A549 (cell line): ENCODE measurements at regions not wholly inside any gene's neighbourhood (a gene's known extent, or its start where the extent isn't known, plus 50 kb on each side); places are given as distances from the start of the nearest gene placed in this dataset.
A peak's percentile ranks its signal among the peaks of the same experiment; 100 is the strongest.

ENCODE experiments used
- ATAC-seq, 2 experiments: fragments of 200-7000 bp in 1 of 2; fragments of >200 bp in 1 of 2; cut with Nextera tagmentation in 1 of 2; cut with Tn5 transposase in 1 of 2; 3 replicates each; pipeline versions ENCODE4 v1.8.0 to v1.9.1; 2018 to 2020; ENCODE audit warnings: mild to moderate bottlenecking in 1 of 2, moderate library complexity in 1 of 2
- CTCF ChIA-PET: fragments of 300-600 bp; sonication (Branson Sonifier 250); formaldehyde crosslinking; extraction: SDS; loops from one replicate; lab custom pipeline; 2021; ENCODE audit warnings: antibody characterized with exemption, inconsistent platforms; lab: Yijun Ruan, JAX
- POLR2A ChIA-PET: fragments of 350-600 bp; formaldehyde crosslinking; extraction: SDS; loops from one replicate; lab custom pipeline; 2021; ENCODE audit warnings: antibody characterized with exemption, inconsistent platforms; lab: Yijun Ruan, JAX
- DNase-seq, 2 experiments: peaks; one replicate each; pipeline versions ENCODE4 v3.0.0 to v3.0.0-alpha.2; 2011 to 2016; ENCODE audit warnings: low read depth in 1 of 2, low spot score in 1 of 2
- FAIRE-seq: peaks from 2 replicates; lab custom pipeline; 2011; peaks lifted over from hg19 to GRCh38; lab: Jason Lieb, UNC
- H3K27ac ChIP-seq, 2 experiments: fragments of >200 bp; sonication (Bioruptor Twin); formaldehyde crosslinking; 3 replicates each; pipeline ENCODE4 v1.5.1; 2016 to 2017
- H3K4me1 ChIP-seq: fragments of >200 bp; sonication (Bioruptor Twin); formaldehyde crosslinking; 3 replicates; pipeline ENCODE4 v1.6.1; 2016
- H3K4me2 ChIP-seq: fragments of >200 bp; sonication (Bioruptor Twin); formaldehyde crosslinking; 3 replicates; pipeline ENCODE4 v1.6.1; 2016
- H3K4me3 ChIP-seq: fragments of >200 bp; sonication (Bioruptor Twin); formaldehyde crosslinking; 3 replicates; pipeline ENCODE4 v1.5.1; 2016
- H3K9me3 ChIP-seq: fragments of >200 bp; sonication (Bioruptor Twin); formaldehyde crosslinking; 3 replicates; pipeline ENCODE4 v1.6.1; 2016
- CEBPB ChIP-seq, 2 experiments: fragments of >200 bp in 1 of 2; sonication (Bioruptor Twin) in 1 of 2; formaldehyde crosslinking in 1 of 2; IDR thresholded peaks; 2 replicates each; pipeline ENCODE4 v1.6.1; 2012 to 2016
- CHD2 ChIP-seq: fragments of 150-350 bp; IDR thresholded peaks from 2 replicates; pipeline ENCODE4 v1.6.1; 2014; ENCODE audit warnings: low read length; ENCODE audit not compliant: partially characterized antibody
- FOSL2 ChIP-seq, 2 experiments: fragments of 450-650 bp in 1 of 2; fragments of >200 bp in 1 of 2; sonication (Bioruptor Twin) in 1 of 2; formaldehyde crosslinking; IDR thresholded peaks; 2 replicates each; pipeline versions ENCODE4 v1.5.0 to v1.6.1; 2016 to 2020; ENCODE audit warnings: mild to moderate bottlenecking in 1 of 2, moderate library complexity in 1 of 2
- MAFK ChIP-seq: fragments of 450-650 bp; IDR thresholded peaks from 2 replicates; pipeline ENCODE4 v1.6.1; 2014; ENCODE audit not compliant: partially characterized antibody
- NPAS2 ChIP-seq: fragments of 250-450 bp; sonication (Bioruptor Pico); IDR thresholded peaks from 2 replicates; pipeline ENCODE4 v1.8.0; 2022; ENCODE audit warnings: mild to moderate bottlenecking, moderate library complexity, borderline replicate concordance
- RARB ChIP-seq: fragments of 250-450 bp; sonication (Bioruptor Pico); IDR thresholded peaks from 2 replicates; pipeline ENCODE4 v1.8.0; 2021; ENCODE audit warnings: mild to moderate bottlenecking, moderate library complexity
- RCOR1 ChIP-seq: fragments of 150-350 bp; IDR thresholded peaks from 2 replicates; pipeline ENCODE4 v1.6.1; 2014; ENCODE audit warnings: antibody characterized with exemption, low read length, low read depth
- RNF2 ChIP-seq: fragments of 200-600 bp; sonication (generic); IDR thresholded peaks from 2 replicates; pipeline ENCODE4 v1.6.1; 2016; ENCODE audit warnings: low read depth, mild to moderate bottlenecking, antibody characterized with exemption, moderate library complexity, borderline replicate concordance
- TP53 ChIP-seq: fragments of 250-450 bp; sonication (Bioruptor Pico); IDR thresholded peaks from 2 replicates; pipeline ENCODE4 v1.5.0; 2021; ENCODE audit warnings: mild to moderate bottlenecking, moderate library complexity
- ZFP36 ChIP-seq: fragments of 450-650 bp; IDR thresholded peaks from 2 replicates; pipeline ENCODE4 v1.6.1; 2014; ENCODE audit warnings: borderline replicate concordance; ENCODE audit not compliant: partially characterized antibody
- WGBS: methylation state at CpG from one replicate; pipeline ENCODE4 v1.1.6; 2017; ENCODE audit errors: missing lambda C conversion rate; 5-methylcytosine and 5-hydroxymethylcytosine counted together
- TF ChIP-seq, protein P1 (sequence below): fragments of 150-350 bp; IDR thresholded peaks from 2 replicates; pipeline ENCODE4 v1.6.1; 2014; ENCODE audit warnings: low read depth, mild to moderate bottlenecking, low read length
- TF ChIP-seq, protein P2 (sequence below): fragments of 250-450 bp; sonication (Bioruptor Pico); IDR thresholded peaks from 2 replicates; pipeline ENCODE4 v1.5.0; 2021; ENCODE audit warnings: mild to moderate bottlenecking, moderate library complexity, borderline replicate concordance
- TF ChIP-seq, protein P3 (sequence below): fragments of 450-650 bp; IDR thresholded peaks from 2 replicates; pipeline ENCODE4 v1.6.1; 2014; ENCODE audit warnings: antibody characterized with exemption
- TF ChIP-seq, protein P4 (sequence below): IDR thresholded peaks from 2 replicates; pipeline ENCODE4 v1.6.1; 2012; ENCODE audit warnings: low read depth, borderline replicate concordance

DNA sequence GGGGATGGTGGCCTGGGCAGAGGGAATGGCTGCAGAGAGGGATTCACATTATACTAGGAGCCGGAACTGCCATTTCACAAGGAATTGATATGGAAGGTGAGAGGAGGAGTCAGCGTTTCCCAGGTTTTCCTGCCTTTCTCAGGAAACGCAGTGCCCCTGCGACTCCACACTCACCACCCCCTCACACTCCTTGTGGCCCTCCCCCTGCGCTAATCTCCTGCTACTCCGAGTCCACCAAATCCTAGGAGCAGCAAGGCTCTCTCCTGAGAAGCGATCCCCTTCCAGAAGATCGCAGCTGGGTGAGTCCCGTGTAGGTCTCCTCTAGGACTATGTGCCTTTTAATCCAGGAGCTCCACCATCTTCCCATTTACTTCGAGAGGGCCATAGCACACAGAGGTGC, 140.6 kb downstream of the VAPA start:
- no peaks in the 10 kb centered on the region for H3K9me3 ChIP-seq
- TF ChIP-seq TP53 (CRISPR knock-in tag): no peak
- TF ChIP-seq NPAS2 (CRISPR knock-in tag): no peak
- TF ChIP-seq CEBPB (IDR thresholded peaks at IDR 0.05): no peak
- ATAC-seq (no peak), FAIRE-seq (no peak), DNase-seq (no peak)
- H3K4me1 ChIP-seq: peaks cover 13% of the 10 kb centered on the region
- no peak overlapping the region for H3K4me3 ChIP-seq
- no peak overlapping the region for H3K4me2 ChIP-seq
- CTCF ChIA-PET: no interaction called here
- no peak overlapping the region for H3K27ac ChIP-seq
- WGBS: 70% methylated on average over 10 of the region's 10 CpGs
- POLR2A ChIA-PET: no interaction called here

DNA sequence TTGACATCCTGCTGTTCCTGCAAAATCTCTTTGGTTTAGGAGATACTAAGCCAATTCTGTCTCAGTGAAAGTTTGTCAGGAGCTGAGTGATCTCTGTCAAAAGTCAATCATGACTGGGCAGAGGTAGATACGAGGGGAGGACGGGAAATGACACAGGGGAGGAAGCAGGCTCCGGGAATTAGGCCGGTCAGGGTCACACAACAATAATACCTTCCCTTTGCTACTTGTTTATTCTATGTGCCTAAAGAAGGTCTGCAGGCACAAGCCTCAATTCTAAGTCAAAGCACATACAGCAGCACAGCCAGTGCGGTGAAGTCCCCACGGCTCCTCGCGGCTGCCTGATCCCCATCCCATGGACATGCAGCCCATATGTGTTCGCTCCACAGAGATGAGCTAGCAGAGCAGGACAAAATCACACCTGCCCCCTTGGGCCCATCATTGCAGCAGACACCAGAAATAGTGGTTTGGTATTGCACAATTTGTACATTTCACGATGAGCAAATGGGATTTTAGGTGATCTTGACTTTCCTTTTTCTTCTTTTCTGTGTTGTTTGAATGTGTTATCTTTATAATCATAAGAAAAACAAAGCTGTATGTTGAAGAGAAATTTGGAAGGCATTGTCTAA, 141.4 kb downstream of the VAPA start:
- no peak for FAIRE-seq

DNA sequence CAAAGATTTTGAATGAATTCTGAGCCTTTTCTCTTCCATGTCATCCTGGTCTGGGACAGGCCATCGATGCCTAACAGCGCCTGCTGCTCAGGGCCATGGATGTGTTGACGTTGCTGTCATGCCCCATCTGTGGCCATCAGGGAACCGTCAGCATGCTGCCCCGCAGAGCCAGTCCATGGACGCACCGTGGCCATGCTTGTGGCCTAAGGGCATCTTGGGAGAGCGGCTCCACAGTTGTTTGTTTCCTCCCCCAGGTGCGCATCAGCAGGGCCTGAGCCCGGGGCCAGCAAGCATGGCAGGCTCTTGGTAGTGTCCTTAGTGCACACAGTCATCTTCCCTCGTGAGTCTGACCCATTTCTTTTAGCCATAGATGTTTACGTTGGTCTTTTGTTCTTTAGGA, 142.7 kb downstream of the VAPA start:
- H3K4me2 ChIP-seq: no peak overlapping the region
- no peak overlapping the region for H3K27ac ChIP-seq
- no peak for ATAC-seq
- TF ChIP-seq TP53 (CRISPR knock-in tag) (no peak), RCOR1 (no peak), RNF2 (no peak)
- TF ChIP-seq, protein P1, sequence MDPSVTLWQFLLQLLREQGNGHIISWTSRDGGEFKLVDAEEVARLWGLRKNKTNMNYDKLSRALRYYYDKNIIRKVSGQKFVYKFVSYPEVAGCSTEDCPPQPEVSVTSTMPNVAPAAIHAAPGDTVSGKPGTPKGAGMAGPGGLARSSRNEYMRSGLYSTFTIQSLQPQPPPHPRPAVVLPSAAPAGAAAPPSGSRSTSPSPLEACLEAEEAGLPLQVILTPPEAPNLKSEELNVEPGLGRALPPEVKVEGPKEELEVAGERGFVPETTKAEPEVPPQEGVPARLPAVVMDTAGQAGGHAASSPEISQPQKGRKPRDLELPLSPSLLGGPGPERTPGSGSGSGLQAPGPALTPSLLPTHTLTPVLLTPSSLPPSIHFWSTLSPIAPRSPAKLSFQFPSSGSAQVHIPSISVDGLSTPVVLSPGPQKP: no peak
- TF ChIP-seq, protein P2, sequence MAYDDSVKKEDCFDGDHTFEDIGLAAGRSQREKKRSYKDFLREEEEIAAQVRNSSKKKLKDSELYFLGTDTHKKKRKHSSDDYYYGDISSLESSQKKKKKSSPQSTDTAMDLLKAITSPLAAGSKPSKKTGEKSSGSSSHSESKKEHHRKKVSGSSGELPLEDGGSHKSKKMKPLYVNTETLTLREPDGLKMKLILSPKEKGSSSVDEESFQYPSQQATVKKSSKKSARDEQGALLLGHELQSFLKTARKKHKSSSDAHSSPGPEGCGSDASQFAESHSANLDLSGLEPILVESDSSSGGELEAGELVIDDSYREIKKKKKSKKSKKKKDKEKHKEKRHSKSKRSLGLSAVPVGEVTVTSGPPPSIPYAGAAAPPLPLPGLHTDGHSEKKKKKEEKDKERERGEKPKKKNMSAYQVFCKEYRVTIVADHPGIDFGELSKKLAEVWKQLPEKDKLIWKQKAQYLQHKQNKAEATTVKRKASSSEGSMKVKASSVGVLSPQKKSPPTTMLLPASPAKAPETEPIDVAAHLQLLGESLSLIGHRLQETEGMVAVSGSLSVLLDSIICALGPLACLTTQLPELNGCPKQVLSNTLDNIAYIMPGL (CRISPR knock-in tag): no peak
- TF ChIP-seq, protein P3, sequence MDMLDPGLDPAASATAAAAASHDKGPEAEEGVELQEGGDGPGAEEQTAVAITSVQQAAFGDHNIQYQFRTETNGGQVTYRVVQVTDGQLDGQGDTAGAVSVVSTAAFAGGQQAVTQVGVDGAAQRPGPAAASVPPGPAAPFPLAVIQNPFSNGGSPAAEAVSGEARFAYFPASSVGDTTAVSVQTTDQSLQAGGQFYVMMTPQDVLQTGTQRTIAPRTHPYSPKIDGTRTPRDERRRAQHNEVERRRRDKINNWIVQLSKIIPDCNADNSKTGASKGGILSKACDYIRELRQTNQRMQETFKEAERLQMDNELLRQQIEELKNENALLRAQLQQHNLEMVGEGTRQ: no peak
- CTCF ChIA-PET: no interaction called here
- FAIRE-seq: no peak
- H3K9me3 ChIP-seq: no peaks in the 10 kb centered on the region
- 80% methylated on average over 10 of the region's 12 CpGs for WGBS
- H3K4me1 ChIP-seq: peaks cover 13% of the 10 kb centered on the region
- no peak for DNase-seq
- no peak overlapping the region for H3K4me3 ChIP-seq
- POLR2A ChIA-PET: no interaction called here

More for the DNA sequence above, 141.4 kb downstream of the VAPA start:
- no peak for ATAC-seq
- Histone ChIP-seq H3K27ac (no peak overlapping the region), H3K4me2 (no peak overlapping the region), H3K4me1 (peaks cover 13% of the 10 kb centered on the region), H3K4me3 (no peak overlapping the region), H3K9me3 (no peaks in the 10 kb centered on the region)
- TF ChIP-seq CEBPB (IDR thresholded peaks at IDR 0.05) (no peak), FOSL2 (IDR thresholded peaks at IDR 0.05) (no peak), FOSL2 (CRISPR knock-in tag; IDR thresholded peaks at IDR 0.05) (no peak)
- TF ChIP-seq, protein P1: no peak
- DNase-seq: no peak
- CTCF ChIA-PET: no interaction called here
- POLR2A ChIA-PET: no interaction called here
- 88% methylated on average over 9 of the region's 10 CpGs for WGBS

DNA sequence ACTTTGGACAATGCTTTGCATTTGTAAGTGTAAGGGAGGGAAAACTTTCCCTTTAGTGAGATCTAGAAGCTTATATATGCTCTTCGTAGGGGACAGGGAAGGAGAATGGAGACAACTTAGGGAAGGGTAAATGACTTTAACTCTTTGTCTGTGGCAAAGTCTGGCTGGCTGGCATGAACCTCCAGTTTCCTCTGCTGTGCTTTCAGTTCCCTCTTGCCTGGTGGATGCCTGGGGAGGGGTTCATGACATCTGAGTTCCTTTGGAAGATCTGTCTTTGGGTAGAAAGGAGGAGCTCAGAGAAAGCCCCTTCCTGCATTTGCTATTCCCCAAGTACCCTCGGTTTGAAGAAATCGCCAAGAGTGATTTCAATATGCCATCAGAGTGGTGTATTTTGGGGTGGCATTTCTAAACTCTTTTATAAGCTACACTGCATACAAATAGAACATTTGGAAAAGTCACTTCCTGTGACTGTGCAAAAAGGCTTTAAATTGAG, 143.6 kb downstream of the VAPA start:
- ChIA-PET CTCF (interaction anchor here (1.2 kb wide), 1 partner anchor 51 kb away, joined by 4 read pairs; no protein-coding TSS in a partner anchor), POLR2A (no interaction called here)
- DNase-seq (peak in 1 of 2 experiments; percentile 2), FAIRE-seq (no peak), ATAC-seq (no peak)
- Histone ChIP-seq H3K27ac (peak overlapping the region in 1 of 2 experiments; percentile 51; a peak in 2 of 6 replicates), H3K9me3 (no peaks in the 10 kb centered on the region), H3K4me3 (no peak overlapping the region), H3K4me2 (peak overlapping the region; percentile 16; the same call in 1 of the 3 replicates), H3K4me1 (peaks cover 13% of the 10 kb centered on the region)
- WGBS: 87% methylated on average over 3 of the region's 3 CpGs
- TF ChIP-seq, protein P4, sequence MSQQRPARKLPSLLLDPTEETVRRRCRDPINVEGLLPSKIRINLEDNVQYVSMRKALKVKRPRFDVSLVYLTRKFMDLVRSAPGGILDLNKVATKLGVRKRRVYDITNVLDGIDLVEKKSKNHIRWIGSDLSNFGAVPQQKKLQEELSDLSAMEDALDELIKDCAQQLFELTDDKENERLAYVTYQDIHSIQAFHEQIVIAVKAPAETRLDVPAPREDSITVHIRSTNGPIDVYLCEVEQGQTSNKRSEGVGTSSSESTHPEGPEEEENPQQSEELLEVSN: no peak
- TF ChIP-seq RARB (CRISPR knock-in tag) (no peak), TP53 (CRISPR knock-in tag) (no peak), MAFK (no peak), CHD2 (no peak), ZFP36 (no peak)
- TF ChIP-seq, protein P1: no peak
- TF ChIP-seq, protein P2 (CRISPR knock-in tag): no peak
